Fibroblast of lung (primary cell): ENCODE measurements at regions not wholly inside any gene's neighbourhood (a gene's known extent, or its start where the extent isn't known, plus 50 kb on each side); places are given as distances from the start of the nearest gene placed in this dataset.

Experiments
- EZH2 ChIP-seq: IDR thresholded peaks from 2 replicates; pipeline ENCODE4 v1.5.1; 2012; ENCODE audit warnings: low read length, control low read depth, mild to moderate bottlenecking; ENCODE audit errors: missing control alignments
- TF ChIP-seq, protein P1 (sequence below), 2 donors: IDR thresholded peaks in 1 of 2; conservative IDR thresholded peaks in 1 of 2; 1 replicate in 1 of 2; 2 replicates in 1 of 2; pipeline ENCODE4 v1.5.1; 2011 to 2012; ENCODE audit warnings: low read length in 2 of 2, control low read depth in 1 of 2, inconsistent platforms in 1 of 2, low read depth in 1 of 2, mild to moderate bottlenecking in 1 of 2

DNA sequence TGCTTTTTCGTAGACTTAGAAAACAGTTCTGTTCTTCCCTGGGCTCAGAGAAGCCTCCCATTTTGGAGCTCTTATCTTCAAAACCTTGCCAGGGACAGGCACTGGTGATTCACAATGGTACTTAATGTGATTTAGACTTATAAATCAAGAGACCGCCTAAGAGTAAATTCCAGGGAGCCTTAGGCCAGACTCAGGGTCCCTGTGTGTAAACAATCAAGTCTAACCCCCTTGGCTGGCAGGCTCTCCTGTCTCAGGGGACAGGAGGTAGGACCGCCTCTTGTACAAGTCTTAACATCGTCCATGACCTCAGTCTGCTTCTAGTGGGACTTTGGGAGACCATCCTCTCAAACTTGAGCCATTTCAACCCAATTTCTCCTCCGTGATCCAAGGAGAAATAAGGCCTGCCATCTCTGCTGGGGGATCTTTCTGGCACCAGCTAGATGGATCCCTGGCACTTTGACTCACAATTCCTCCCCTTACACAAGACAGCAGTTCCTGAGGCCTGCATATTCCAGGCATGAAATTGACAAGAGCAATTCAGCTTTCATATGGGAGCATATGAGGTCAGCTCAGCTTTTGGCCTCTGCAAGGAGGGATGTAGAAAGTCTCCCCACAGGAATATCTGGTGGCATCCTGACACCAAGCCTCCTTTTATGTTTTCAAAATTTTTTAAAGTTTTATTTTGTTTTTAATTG lies 487.0 kb downstream of the TNS1 start:
- TF ChIP-seq, protein P1, sequence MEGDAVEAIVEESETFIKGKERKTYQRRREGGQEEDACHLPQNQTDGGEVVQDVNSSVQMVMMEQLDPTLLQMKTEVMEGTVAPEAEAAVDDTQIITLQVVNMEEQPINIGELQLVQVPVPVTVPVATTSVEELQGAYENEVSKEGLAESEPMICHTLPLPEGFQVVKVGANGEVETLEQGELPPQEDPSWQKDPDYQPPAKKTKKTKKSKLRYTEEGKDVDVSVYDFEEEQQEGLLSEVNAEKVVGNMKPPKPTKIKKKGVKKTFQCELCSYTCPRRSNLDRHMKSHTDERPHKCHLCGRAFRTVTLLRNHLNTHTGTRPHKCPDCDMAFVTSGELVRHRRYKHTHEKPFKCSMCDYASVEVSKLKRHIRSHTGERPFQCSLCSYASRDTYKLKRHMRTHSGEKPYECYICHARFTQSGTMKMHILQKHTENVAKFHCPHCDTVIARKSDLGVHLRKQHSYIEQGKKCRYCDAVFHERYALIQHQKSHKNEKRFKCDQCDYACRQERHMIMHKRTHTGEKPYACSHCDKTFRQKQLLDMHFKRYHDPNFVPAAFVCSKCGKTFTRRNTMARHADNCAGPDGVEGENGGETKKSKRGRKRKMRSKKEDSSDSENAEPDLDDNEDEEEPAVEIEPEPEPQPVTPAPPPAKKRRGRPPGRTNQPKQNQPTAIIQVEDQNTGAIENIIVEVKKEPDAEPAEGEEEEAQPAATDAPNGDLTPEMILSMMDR (conservative IDR thresholded peaks at IDR 0.05 in 1 of 2, IDR thresholded peaks at IDR 0.05 in 1 of 2; ENCODE audit: low read depth in 1 of 2, low read length in 2 of 2): no peak
- TF ChIP-seq EZH2: no peak
